BLaER1 treated with 17β-estradiol and CSF1 and Interleukin-3, amounts not matched to agents 10 nM and 100 nM (cell line): ENCODE measurements at regions not wholly inside any gene's neighbourhood (a gene's known extent, or its start where the extent isn't known, plus 50 kb on each side); places are given as distances from the start of the nearest gene placed in this dataset.

Source experiments
- H3K27ac ChIP-seq, 11 experiments: shearing (Covaris generic); formaldehyde crosslinking; 2 replicates each; pipeline ENCODE4 v1.8.1; 2022
- H3K27me3 ChIP-seq, 11 experiments: shearing (Covaris generic); formaldehyde crosslinking; 2 replicates each; pipeline ENCODE4 v1.8.1; 2022
- H3K36me3 ChIP-seq, 11 experiments: shearing (Covaris generic); formaldehyde crosslinking; 2 replicates each; pipeline ENCODE4 v1.8.1; 2022
- H3K4me1 ChIP-seq, 10 experiments: shearing (Covaris generic); formaldehyde crosslinking; 2 replicates each; pipeline ENCODE4 v1.8.1; 2022
- H3K4me2 ChIP-seq, 11 experiments: shearing (Covaris generic); formaldehyde crosslinking; 2 replicates each; pipeline ENCODE4 v1.8.1; 2022
- H3K4me3 ChIP-seq, 10 experiments: shearing (Covaris generic); formaldehyde crosslinking; 2 replicates each; pipeline ENCODE4 v1.8.1; 2022
- H3K9ac ChIP-seq, 11 experiments: shearing (Covaris generic); formaldehyde crosslinking; 2 replicates each; pipeline ENCODE4 v1.8.1; 2022
- H3K9me3 ChIP-seq, 11 experiments: shearing (Covaris generic); formaldehyde crosslinking; replicated peaks in 1 of 11; 2 replicates each; pipeline ENCODE4 v1.8.1; 2022
- H4K20me1 ChIP-seq, 11 experiments: shearing (Covaris generic); formaldehyde crosslinking; 2 replicates each; pipeline ENCODE4 v1.8.1; 2022
- Cebpa-rat ChIP-seq, 11 experiments: shearing (Covaris generic); IDR thresholded peaks; 2 replicates each; pipeline ENCODE4 v1.8.1; 2022

GRCh38 chr5:2586016-2586715, 165.3 kb downstream of the IRX2 start:
- H3K4me3 ChIP-seq: no peak overlapping the region
- TF ChIP-seq Cebpa-rat (IDR thresholded peaks at IDR 0.05): no peak

GRCh38 chr5:2584579-2585269, 166.8 kb downstream of the IRX2 start:
- Histone ChIP-seq H3K27ac (no peak overlapping the region), H3K4me2 (no peak overlapping the region), H3K36me3 (no peaks in the 10 kb centered on the region), H3K9ac (no peak overlapping the region), H3K4me1 (peaks cover 0 to 21% (median 10%) of the 10 kb centered on the region in 10 experiments; a peak in 12 of 20 replicates), H4K20me1 (no peaks in the 10 kb centered on the region), H3K27me3 (no peaks in the 10 kb centered on the region), H3K9me3 (peaks cover 0 to 20% (median 9%) of the 10 kb centered on the region in 11 experiments; a peak in 11 of 22 replicates), H3K4me3 (no peak overlapping the region)
- TF ChIP-seq Cebpa-rat (IDR thresholded peaks at IDR 0.05): no peak

More at GRCh38 chr5:2586016-2586715, 165.3 kb downstream of the IRX2 start:
- no peak overlapping the region for H3K9ac ChIP-seq
- no peaks in the 10 kb centered on the region for H4K20me1 ChIP-seq
- no peaks in the 10 kb centered on the region for H3K36me3 ChIP-seq
- no peak overlapping the region for H3K27ac ChIP-seq
- peaks cover 0 to 21% (median 10%) of the 10 kb centered on the region in 10 experiments; a peak in 11 of 20 replicates for H3K4me1 ChIP-seq
- no peak overlapping the region for H3K4me2 ChIP-seq
- H3K9me3 ChIP-seq: peaks cover 0 to 20% (median 9%) of the 10 kb centered on the region in 11 experiments; a peak in 11 of 22 replicates
- H3K27me3 ChIP-seq: no peaks in the 10 kb centered on the region

- peaks cover 0 to 4% (median 0%) of the 10 kb centered on the region in 11 experiments; a peak in 1 of 22 replicates for H3K27me3 ChIP-seq
- no peak overlapping the region for H3K27ac ChIP-seq
- H3K4me1 ChIP-seq: peaks cover 0 to 39% (median 18%) of the 10 kb centered on the region in 10 experiments; a peak in 12 of 20 replicates
- no peak for TF ChIP-seq Cebpa-rat (IDR thresholded peaks at IDR 0.05)
- H3K4me2 ChIP-seq: peak overlapping the region in 5 of 11 experiments; percentile 0 to 64 (median 43); a peak in 7 of 22 replicates
- peaks cover 0 to 20% (median 9%) of the 10 kb centered on the region in 11 experiments; a peak in 11 of 22 replicates for H3K9me3 ChIP-seq
- no peak overlapping the region for H3K9ac ChIP-seq
- no peak overlapping the region for H3K4me3 ChIP-seq
- no peaks in the 10 kb centered on the region for H4K20me1 ChIP-seq
- no peaks in the 10 kb centered on the region for H3K36me3 ChIP-seq
These were observed 169.0 kb downstream of the IRX2 start for GRCh38 chr5:2582507-2582906.

DNA sequence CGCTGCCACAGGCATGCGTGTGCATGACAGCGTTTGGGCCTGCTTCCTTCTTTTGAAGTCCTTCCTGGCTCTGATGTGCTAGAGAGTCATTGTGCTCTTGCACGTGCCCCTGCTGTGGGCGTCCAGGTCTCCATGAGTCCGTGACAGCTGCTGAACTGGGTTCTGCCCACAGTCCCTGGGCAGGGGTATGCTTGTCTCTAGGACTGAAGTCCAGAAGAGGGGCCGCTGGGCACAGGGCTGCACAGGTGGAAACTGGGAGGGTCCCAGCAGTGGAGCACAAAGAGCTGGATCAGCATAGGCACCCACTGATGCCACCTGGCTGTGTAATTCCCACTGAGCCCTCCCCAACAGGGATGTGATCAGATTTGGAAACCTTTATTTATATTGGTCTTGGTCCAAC, 169.4 kb downstream of the IRX2 start:
- H3K4me2 ChIP-seq: peak overlapping the region in 4 of 11 experiments; percentile 15 to 64 (median 30); a peak in 5 of 22 replicates
- no peaks in the 10 kb centered on the region for H3K36me3 ChIP-seq
- no peak for TF ChIP-seq Cebpa-rat (IDR thresholded peaks at IDR 0.05)
- H3K9me3 ChIP-seq: peaks cover 0 to 20% (median 9%) of the 10 kb centered on the region in 11 experiments; a peak in 10 of 22 replicates
- no peak overlapping the region for H3K9ac ChIP-seq
- no peak overlapping the region for H3K27ac ChIP-seq
- H3K4me3 ChIP-seq: no peak overlapping the region
- peaks cover 0 to 8% (median 0%) of the 10 kb centered on the region in 11 experiments; a peak in 1 of 22 replicates for H3K27me3 ChIP-seq
- no peaks in the 10 kb centered on the region for H4K20me1 ChIP-seq
- H3K4me1 ChIP-seq: peaks cover 0 to 40% (median 18%) of the 10 kb centered on the region in 10 experiments; a peak in 12 of 20 replicates

DNA sequence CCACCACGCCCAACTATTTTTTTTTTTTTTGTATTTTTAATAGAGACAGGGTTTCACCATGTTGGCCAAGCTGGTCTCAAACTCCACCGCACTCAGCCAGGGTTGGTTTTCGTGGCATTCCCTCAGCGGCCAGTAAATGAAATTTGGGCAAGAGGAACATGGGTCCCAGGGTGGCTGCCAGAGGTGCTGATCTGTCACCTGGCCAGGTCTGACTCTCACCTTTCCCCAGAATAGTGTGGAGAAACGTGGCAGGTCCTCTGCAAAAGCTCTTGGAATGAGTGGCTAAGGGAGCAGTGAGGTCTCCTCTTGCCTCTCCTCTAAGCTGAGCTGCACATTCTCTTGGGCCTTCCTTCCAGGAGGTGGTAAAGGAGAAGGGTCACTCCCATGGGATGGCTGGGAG, 170.1 kb downstream of the IRX2 start:
- H3K4me2 ChIP-seq: peak overlapping the region in 4 of 11 experiments; percentile 15 to 64 (median 30); a peak in 4 of 22 replicates
- H3K27ac ChIP-seq: no peak overlapping the region
- TF ChIP-seq Cebpa-rat (IDR thresholded peaks at IDR 0.05): no peak
- peaks cover 0 to 40% (median 18%) of the 10 kb centered on the region in 10 experiments; a peak in 12 of 20 replicates for H3K4me1 ChIP-seq
- no peaks in the 10 kb centered on the region for H3K36me3 ChIP-seq
- H4K20me1 ChIP-seq: no peaks in the 10 kb centered on the region
- H3K9me3 ChIP-seq: peaks cover 0 to 20% (median 9%) of the 10 kb centered on the region in 11 experiments; a peak in 10 of 22 replicates
- peaks cover 0 to 10% (median 0%) of the 10 kb centered on the region in 11 experiments; a peak in 1 of 22 replicates for H3K27me3 ChIP-seq
- no peak overlapping the region for H3K4me3 ChIP-seq
- no peak overlapping the region for H3K9ac ChIP-seq

- no peak overlapping the region for H3K27ac ChIP-seq
These were observed 172.4 kb downstream of the IRX2 start for GRCh38 chr5:2579126-2579525.

GRCh38 chr5:2577312-2578036, 174.0 kb downstream of the IRX2 start:
- Histone ChIP-seq H3K27me3 (peaks cover 0 to 10% (median 0%) of the 10 kb centered on the region in 11 experiments; a peak in 1 of 22 replicates), H3K4me3 (no peak overlapping the region), H3K9ac (no peak overlapping the region), H3K9me3 (0 out of 22 replicates have a peak, but pooled peaks cover 0 to 4% (median 0%) of the 10 kb centered on the region in 11 experiments), H4K20me1 (no peaks in the 10 kb centered on the region), H3K4me2 (peak overlapping the region in 5 of 11 experiments; percentile 7 to 60 (median 27); a peak in 6 of 22 replicates), H3K36me3 (no peaks in the 10 kb centered on the region), H3K27ac (no peak overlapping the region), H3K4me1 (peaks cover 0 to 30% (median 14%) of the 10 kb centered on the region in 10 experiments; a peak in 12 of 20 replicates)
- no peak for TF ChIP-seq Cebpa-rat (IDR thresholded peaks at IDR 0.05)

More at GRCh38 chr5:2579126-2579525, 172.4 kb downstream of the IRX2 start:
- Histone ChIP-seq H3K4me3 (no peak overlapping the region), H4K20me1 (no peaks in the 10 kb centered on the region), H3K36me3 (no peaks in the 10 kb centered on the region), H3K4me2 (peak overlapping the region in 7 of 11 experiments; percentile 34 to 66 (median 56); a peak in 14 of 22 replicates), H3K4me1 (peaks cover 0 to 40% (median 18%) of the 10 kb centered on the region in 10 experiments; a peak in 12 of 20 replicates), H3K9me3 (peaks cover 0 to 5% (median 3%) of the 10 kb centered on the region in 11 experiments; a peak in 3 of 22 replicates), H3K27me3 (peaks cover 0 to 10% (median 0%) of the 10 kb centered on the region in 11 experiments; a peak in 1 of 22 replicates), H3K9ac (no peak overlapping the region)
- TF ChIP-seq Cebpa-rat (IDR thresholded peaks at IDR 0.05): no peak

GRCh38 chr5:2576823-2577222, 174.7 kb downstream of the IRX2 start:
- H3K27me3 ChIP-seq: peaks cover 0 to 10% (median 0%) of the 10 kb centered on the region in 11 experiments; a peak in 1 of 22 replicates
- no peaks in the 10 kb centered on the region for H3K36me3 ChIP-seq
- H3K27ac ChIP-seq: no peak overlapping the region
- H3K9me3 ChIP-seq: 0 out of 22 replicates have a peak, but pooled peaks cover 0 to 4% (median 0%) of the 10 kb centered on the region in 11 experiments
- no peak overlapping the region for H3K4me3 ChIP-seq
- no peak for TF ChIP-seq Cebpa-rat (IDR thresholded peaks at IDR 0.05)
- H3K9ac ChIP-seq: no peak overlapping the region
- H3K4me1 ChIP-seq: peaks cover 0 to 23% (median 12%) of the 10 kb centered on the region in 10 experiments; a peak in 11 of 20 replicates
- no peaks in the 10 kb centered on the region for H4K20me1 ChIP-seq
- no peak overlapping the region for H3K4me2 ChIP-seq
